IMR-90 (cell line): ENCODE measurements at regions not wholly inside any gene's neighbourhood (a gene's known extent, or its start where the extent isn't known, plus 50 kb on each side); places are given as distances from the start of the nearest gene placed in this dataset.

Source experiments
- ATAC-seq: fragments of 200-7000 bp; cut with Tn5 transposase; 2 replicates; pipeline ENCODE4 v1.9.1; 2020; ENCODE audit warnings: low read depth, mild to moderate bottlenecking, moderate library complexity
- BruUV-seq: library from RNA; stranded (reverse); fragments of 400-500 nt; replicated peaks from 2 replicates; lab custom pipeline; 2021; lab: Mats Ljungman, UMichigan
- CTCF ChIA-PET: fragments of 300-600 bp; formaldehyde crosslinking; extraction: SDS; loops from one replicate; lab custom pipeline; 2021; ENCODE audit warnings: antibody characterized with exemption; lab: Yijun Ruan, JAX
- POLR2A ChIA-PET: fragments of 300-600 bp; sonication (Branson Sonifier 250); formaldehyde crosslinking; loops from one replicate; lab custom pipeline; 2022; ENCODE audit warnings: antibody characterized with exemption; ENCODE audit not compliant: unreplicated experiment; lab: Charles Lee
- DNase-seq: peaks from one replicate; pipeline ENCODE4 v3.0.0; 2013
- H2AFZ ChIP-seq: replicated peaks from 2 replicates; pipeline ENCODE3; 2013; ENCODE audit warnings: low read length, mild to moderate bottlenecking; ENCODE audit not compliant: poor library complexity
- H2AK5ac ChIP-seq: 2 replicates; pipeline ENCODE4 v1.6.1; 2013; ENCODE audit warnings: low read depth, low read length, inconsistent platforms
- H2AK9ac ChIP-seq: replicated peaks from 2 replicates; pipeline ENCODE3; 2013; ENCODE audit warnings: mild to moderate bottlenecking, low read depth, low read length, moderate library complexity; ENCODE audit not compliant: poor library complexity
- H2BK120ac ChIP-seq: 2 replicates; pipeline ENCODE4 v1.6.1; 2013; ENCODE audit warnings: low read depth, low read length, inconsistent platforms
- H2BK15ac ChIP-seq: 3 replicates; pipeline ENCODE4 v1.6.1; 2013; ENCODE audit warnings: low read depth, low read length, inconsistent platforms
- H2BK20ac ChIP-seq: 2 replicates; pipeline ENCODE4 v1.6.1; 2013; ENCODE audit warnings: low read depth, mild to moderate bottlenecking, inconsistent platforms, low read length, moderate library complexity
- H2BK5ac ChIP-seq: 2 replicates; pipeline ENCODE4 v1.6.1; 2013; ENCODE audit warnings: mild to moderate bottlenecking, low read depth, low read length, inconsistent platforms; ENCODE audit not compliant: poor library complexity, severe bottlenecking
- H3K14ac ChIP-seq: replicated peaks from 2 replicates; pipeline ENCODE4 v1.6.1; 2013; ENCODE audit warnings: low read depth, low read length, inconsistent platforms
- H3K18ac ChIP-seq: 2 replicates; pipeline ENCODE4 v1.6.1; 2013; ENCODE audit warnings: low read depth, low read length, control low read depth
- H3K23ac ChIP-seq: 2 replicates; pipeline ENCODE4 v1.6.1; 2013; ENCODE audit warnings: low read depth, low read length, inconsistent platforms
- H3K27ac ChIP-seq: 2 replicates; pipeline ENCODE4 v1.5.1; 2013; ENCODE audit warnings: mild to moderate bottlenecking, control low read depth, low read length; ENCODE audit not compliant: insufficient read depth
- H3K27me3 ChIP-seq: 2 replicates; pipeline ENCODE4 v1.6.1; 2013; ENCODE audit warnings: low read length; ENCODE audit not compliant: control insufficient read depth, insufficient read depth
- H3K36me3 ChIP-seq: 2 replicates; pipeline ENCODE4 v1.6.1; 2013; ENCODE audit warnings: low read length, mixed read lengths; ENCODE audit not compliant: control insufficient read depth, insufficient read depth
- H3K4ac ChIP-seq: 2 replicates; pipeline ENCODE4 v1.6.1; 2013; ENCODE audit warnings: low read depth, low read length, inconsistent platforms
- H3K4me1 ChIP-seq: 2 replicates; pipeline ENCODE4 v1.6.1; 2013; ENCODE audit warnings: low read length, mixed read lengths; ENCODE audit not compliant: control insufficient read depth, insufficient read depth
- H3K4me2 ChIP-seq: 2 replicates; pipeline ENCODE4 v1.6.1; 2013; ENCODE audit warnings: low read depth, mild to moderate bottlenecking, control low read depth, low read length, moderate library complexity
- H3K4me3 ChIP-seq: 2 replicates; pipeline ENCODE4 v1.5.1; 2013; ENCODE audit warnings: low read depth, mild to moderate bottlenecking, control low read depth, low read length, moderate library complexity; ENCODE audit not compliant: insufficient read depth
- H3K56ac ChIP-seq: 2 replicates; pipeline ENCODE4 v1.6.1; 2013; ENCODE audit warnings: low read length, inconsistent platforms; ENCODE audit not compliant: insufficient read depth; ENCODE audit errors: extremely low read depth
- H3K79me1 ChIP-seq, 2 experiments: 2 replicates each; pipeline ENCODE4 v1.6.1; 2013; ENCODE audit warnings: low read length in 2 of 2, inconsistent platforms in 1 of 2, low read depth in 1 of 2
- H3K9ac ChIP-seq: 2 replicates; pipeline ENCODE4 v1.6.1; 2013; ENCODE audit warnings: low read depth, low read length, control low read depth
- H3K9me1 ChIP-seq: 2 replicates; pipeline ENCODE4 v1.6.1; 2013; ENCODE audit warnings: low read length, inconsistent platforms; ENCODE audit not compliant: insufficient read depth
- H3K9me3 ChIP-seq: 2 replicates; pipeline ENCODE4 v1.6.1; 2013; ENCODE audit warnings: low read length; ENCODE audit not compliant: control insufficient read depth, insufficient read depth
- H4K20me1 ChIP-seq: 2 replicates; pipeline ENCODE4 v1.6.1; 2013; ENCODE audit warnings: low read length, inconsistent platforms; ENCODE audit not compliant: insufficient read depth
- H4K5ac ChIP-seq: 2 replicates; pipeline ENCODE4 v1.6.1; 2013; ENCODE audit warnings: mild to moderate bottlenecking, low read depth, low read length, control low read depth
- H4K8ac ChIP-seq, 2 experiments: 2 replicates each; pipeline ENCODE4 v1.6.1; 2013; ENCODE audit warnings: low read depth in 2 of 2, low read length in 2 of 2, control low read depth in 1 of 2, inconsistent platforms in 1 of 2
- H4K91ac ChIP-seq: 2 replicates; pipeline ENCODE4 v1.6.1; 2013; ENCODE audit warnings: low read depth, low read length, inconsistent platforms; ENCODE audit not compliant: insufficient read depth
- FOS ChIP-seq: fragments of 150-350 bp; IDR thresholded peaks from 2 replicates; pipeline ENCODE4 v1.6.1; 2016; ENCODE audit warnings: low read depth, low read length
- dilution Hi-C: fragments of 300-500 bp; cut with HindIII; formaldehyde crosslinking; loops from one replicate; pipeline ENCODE4 v1.14.3; 2018; ENCODE audit warnings: low sequenced_read_pairs; ENCODE audit not compliant: unreplicated experiment
- in situ Hi-C: fragments of 300-500 bp; cut with MboI; formaldehyde crosslinking; loops from 3 replicates; pipeline ENCODE4 v1.14.3; 2019; ENCODE audit warnings: low sequenced_read_pairs, inconsistent platforms, mixed read lengths
- intact Hi-C: fragments of 100-400 bp; cut with micrococcal nuclease; formaldehyde crosslinking; loops from 2 replicates; pipeline ENCODE4 v1.10.0; 2022
- TF ChIP-seq, protein P1 (sequence below): fragments of 150-350 bp; IDR thresholded peaks from 2 replicates; pipeline ENCODE4 v1.6.1; 2016; ENCODE audit warnings: low read depth, mild to moderate bottlenecking, low read length, moderate library complexity, borderline replicate concordance

DNA sequence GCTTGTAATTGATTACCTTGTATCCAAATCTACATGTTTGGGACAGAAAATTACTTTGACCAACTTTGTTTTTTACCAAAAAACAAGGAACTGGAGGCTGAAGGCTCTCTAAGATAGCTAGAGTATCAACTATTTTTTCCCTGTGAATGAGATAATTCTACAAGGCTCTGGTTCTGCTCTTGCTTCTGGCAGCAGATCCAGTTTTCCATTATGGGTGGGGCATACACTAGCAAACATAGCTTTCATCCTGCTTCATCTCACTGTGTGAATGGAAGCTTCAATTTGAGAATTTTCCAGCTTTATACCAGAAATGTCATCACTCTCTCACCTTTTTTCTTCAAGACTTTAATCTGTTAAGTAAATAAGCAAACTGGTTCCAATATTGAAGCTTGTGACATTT, 249.7 kb downstream of the RPRM start:
- CTCF ChIA-PET, result no interaction called here
- H3K9ac ChIP-seq, result no peak overlapping the region
- in situ Hi-C loops, result no loop called here

More for the DNA sequence above, 249.7 kb downstream of the RPRM start:
- H3K79me1 ChIP-seq, result no peaks in the 10 kb centered on the region
- H4K5ac ChIP-seq, result no peak overlapping the region
- no peak overlapping the region for H2AK5ac ChIP-seq
- no peak overlapping the region for H2BK120ac ChIP-seq
- H3K56ac ChIP-seq, result no peak overlapping the region
- H3K4me3 ChIP-seq, result no peak overlapping the region
- H3K36me3 ChIP-seq, result no peaks in the 10 kb centered on the region
- no peak overlapping the region for H4K91ac ChIP-seq
- POLR2A ChIA-PET, result no interaction called here
- H3K9me3 ChIP-seq, result peaks cover 2% of the 10 kb centered on the region; the same call in 1 of the 2 replicates
- H4K8ac ChIP-seq, result no peak overlapping the region
- H3K27me3 ChIP-seq, result no peaks in the 10 kb centered on the region
- H3K18ac ChIP-seq, result no peak overlapping the region
- H2BK15ac ChIP-seq, result no peak overlapping the region
- H3K23ac ChIP-seq, result no peak overlapping the region
- H2AK9ac ChIP-seq, result no peak overlapping the region
- no peak overlapping the region for H2BK20ac ChIP-seq
- no peak overlapping the region for H3K4me2 ChIP-seq
- intact Hi-C loops (no loop called here), dilution Hi-C loops (no loop called here)
- no peak overlapping the region for H3K27ac ChIP-seq
- H2BK5ac ChIP-seq, result no peak overlapping the region
- H4K20me1 ChIP-seq, result no peaks in the 10 kb centered on the region
- H3K9me1 ChIP-seq, result no peaks in the 10 kb centered on the region
- TF ChIP-seq FOS, result no peak
- TF ChIP-seq, protein P1, sequence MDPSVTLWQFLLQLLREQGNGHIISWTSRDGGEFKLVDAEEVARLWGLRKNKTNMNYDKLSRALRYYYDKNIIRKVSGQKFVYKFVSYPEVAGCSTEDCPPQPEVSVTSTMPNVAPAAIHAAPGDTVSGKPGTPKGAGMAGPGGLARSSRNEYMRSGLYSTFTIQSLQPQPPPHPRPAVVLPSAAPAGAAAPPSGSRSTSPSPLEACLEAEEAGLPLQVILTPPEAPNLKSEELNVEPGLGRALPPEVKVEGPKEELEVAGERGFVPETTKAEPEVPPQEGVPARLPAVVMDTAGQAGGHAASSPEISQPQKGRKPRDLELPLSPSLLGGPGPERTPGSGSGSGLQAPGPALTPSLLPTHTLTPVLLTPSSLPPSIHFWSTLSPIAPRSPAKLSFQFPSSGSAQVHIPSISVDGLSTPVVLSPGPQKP, result no peak
- no peak overlapping the region for H2AFZ ChIP-seq
- BruUV-seq, result no TSS peak
- H3K4me1 ChIP-seq, result no peaks in the 10 kb centered on the region
- no peak for DNase-seq
- no peak overlapping the region for H3K4ac ChIP-seq
- ATAC-seq, result no peak
- no peak overlapping the region for H3K14ac ChIP-seq
